Tibial artery (tissue), 4 donors: ENCODE measurements at regions not wholly inside any gene's neighbourhood (a gene's known extent, or its start where the extent isn't known, plus 50 kb on each side); places are given as distances from the start of the nearest gene placed in this dataset.

Source experiments
- DNase-seq, 2 donors: peaks; one replicate each; pipeline ENCODE4 v3.0.0-alpha.2; 2019
- H3K27ac ChIP-seq, 2 donors: fragments of 200-600 bp; sonication (generic) in 1 of 2; 1 replicate in 1 of 2; 2 replicates in 1 of 2; pipeline ENCODE4 v1.5.1; 2018 to 2019; ENCODE audit warnings: mild to moderate bottlenecking in 1 of 2
- H3K27me3 ChIP-seq, 2 donors: fragments of 200-600 bp; sonication (generic) in 1 of 2; one replicate each; pipeline versions ENCODE4 v1.5.1 to v1.6.0; 2016 to 2019
- H3K36me3 ChIP-seq, 3 donors: fragments of 200-600 bp; sonication (generic) in 2 of 3; one replicate each; pipeline ENCODE4 v1.5.1; 2016 to 2019; ENCODE audit warnings: mild to moderate bottlenecking in 2 of 3
- H3K4me1 ChIP-seq, 4 donors: fragments of 200-600 bp; sonication (generic) in 2 of 4; 1 replicate in 3 of 4; 2 replicates in 1 of 4; pipeline ENCODE4 v1.5.1; 2016 to 2019
- H3K4me3 ChIP-seq, 2 donors: fragments of 200-600 bp; sonication (generic) in 1 of 2; 1 replicate in 1 of 2; 2 replicates in 1 of 2; pipeline ENCODE4 v1.5.1; 2018 to 2019; ENCODE audit warnings: mild to moderate bottlenecking in 2 of 2
- H3K9me3 ChIP-seq, 3 donors: fragments of 200-600 bp; sonication (generic) in 1 of 3; one replicate each; pipeline ENCODE4 v1.5.1; 2016 to 2019
- intact Hi-C: fragments of 100-400 bp; cut with DNase I; formaldehyde crosslinking; loops from one replicate; pipeline ENCODE4 v1.15.0; 2023; ENCODE audit warnings: low total_unique reads
- TF ChIP-seq, protein P1 (sequence below), 2 experiments: fragments of 200-600 bp in 1 of 2; fragments of 450-650 bp in 1 of 2; IDR thresholded peaks; one replicate each; pipeline ENCODE4 v1.5.1; 2017 to 2019; ENCODE audit warnings: antibody characterized with exemption in 2 of 2, mild to moderate bottlenecking in 1 of 2, moderate library complexity in 1 of 2

DNA sequence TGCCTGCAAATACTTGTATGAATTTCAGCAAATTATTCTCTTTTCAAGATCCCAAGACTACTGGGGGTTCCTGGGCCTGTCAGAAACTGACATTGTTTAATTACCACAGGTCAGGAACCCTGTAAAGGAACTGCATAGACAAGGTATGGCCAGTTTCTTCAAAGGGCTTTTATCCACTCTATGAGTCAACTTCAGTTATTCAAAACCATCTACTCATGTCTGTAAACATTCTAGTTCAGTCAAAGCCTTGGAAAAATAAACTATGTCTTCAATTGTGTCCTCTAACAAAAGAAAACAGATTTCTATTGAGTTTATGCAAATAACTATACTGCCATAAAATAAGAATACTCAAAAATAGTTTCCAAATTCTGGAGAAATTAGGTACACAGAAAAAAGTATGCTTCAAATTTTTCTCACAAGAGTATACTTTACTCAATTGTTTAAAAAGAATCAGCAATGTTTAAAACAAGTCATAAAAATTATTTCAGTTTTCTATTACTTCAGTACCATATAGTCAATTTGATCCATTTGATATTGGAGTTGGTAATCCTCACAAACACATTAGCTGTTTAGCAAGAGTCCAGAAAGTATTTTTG is 486.4 kb upstream of the PCDH20 start:
- H3K9me3 ChIP-seq = no peaks in the 10 kb centered on the region
- intact Hi-C loops = no loop called here
- H3K4me3 ChIP-seq = no peak overlapping the region
- DNase-seq = no peak
- no peaks in the 10 kb centered on the region for H3K4me1 ChIP-seq
- H3K36me3 ChIP-seq = no peaks in the 10 kb centered on the region
- no peak overlapping the region for H3K27ac ChIP-seq
- no peaks in the 10 kb centered on the region for H3K27me3 ChIP-seq
- TF ChIP-seq, protein P1, sequence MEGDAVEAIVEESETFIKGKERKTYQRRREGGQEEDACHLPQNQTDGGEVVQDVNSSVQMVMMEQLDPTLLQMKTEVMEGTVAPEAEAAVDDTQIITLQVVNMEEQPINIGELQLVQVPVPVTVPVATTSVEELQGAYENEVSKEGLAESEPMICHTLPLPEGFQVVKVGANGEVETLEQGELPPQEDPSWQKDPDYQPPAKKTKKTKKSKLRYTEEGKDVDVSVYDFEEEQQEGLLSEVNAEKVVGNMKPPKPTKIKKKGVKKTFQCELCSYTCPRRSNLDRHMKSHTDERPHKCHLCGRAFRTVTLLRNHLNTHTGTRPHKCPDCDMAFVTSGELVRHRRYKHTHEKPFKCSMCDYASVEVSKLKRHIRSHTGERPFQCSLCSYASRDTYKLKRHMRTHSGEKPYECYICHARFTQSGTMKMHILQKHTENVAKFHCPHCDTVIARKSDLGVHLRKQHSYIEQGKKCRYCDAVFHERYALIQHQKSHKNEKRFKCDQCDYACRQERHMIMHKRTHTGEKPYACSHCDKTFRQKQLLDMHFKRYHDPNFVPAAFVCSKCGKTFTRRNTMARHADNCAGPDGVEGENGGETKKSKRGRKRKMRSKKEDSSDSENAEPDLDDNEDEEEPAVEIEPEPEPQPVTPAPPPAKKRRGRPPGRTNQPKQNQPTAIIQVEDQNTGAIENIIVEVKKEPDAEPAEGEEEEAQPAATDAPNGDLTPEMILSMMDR (IDR thresholded peaks at IDR 0.05) = no peak

DNA sequence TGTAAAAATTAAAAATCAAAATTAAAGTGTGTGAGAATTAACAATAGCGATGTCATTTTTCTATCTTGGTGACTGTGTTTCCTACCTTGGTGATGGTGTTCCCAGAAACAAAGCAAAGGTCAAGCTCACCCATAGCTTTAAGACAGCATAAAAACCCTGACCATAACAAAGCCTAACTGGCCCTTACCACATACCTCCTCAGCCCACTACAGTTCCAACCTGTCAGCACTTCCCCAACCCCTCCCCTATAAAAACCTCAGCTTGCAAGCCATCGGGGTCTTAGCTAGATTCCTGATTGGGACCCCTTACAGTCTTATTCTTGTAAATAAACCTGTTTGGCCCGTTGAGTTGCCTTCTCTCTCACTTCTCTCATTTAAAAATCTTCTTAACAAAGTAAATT is 484.4 kb upstream of the PCDH20 start:
- Histone ChIP-seq H3K4me3 (no peak overlapping the region), H3K36me3 (no peaks in the 10 kb centered on the region), H3K27ac (no peak overlapping the region), H3K27me3 (no peaks in the 10 kb centered on the region), H3K4me1 (no peaks in the 10 kb centered on the region), H3K9me3 (no peaks in the 10 kb centered on the region)
- DNase-seq = no peak
- intact Hi-C loops = no loop called here
- TF ChIP-seq, protein P1 (IDR thresholded peaks at IDR 0.05) = no peak

DNA sequence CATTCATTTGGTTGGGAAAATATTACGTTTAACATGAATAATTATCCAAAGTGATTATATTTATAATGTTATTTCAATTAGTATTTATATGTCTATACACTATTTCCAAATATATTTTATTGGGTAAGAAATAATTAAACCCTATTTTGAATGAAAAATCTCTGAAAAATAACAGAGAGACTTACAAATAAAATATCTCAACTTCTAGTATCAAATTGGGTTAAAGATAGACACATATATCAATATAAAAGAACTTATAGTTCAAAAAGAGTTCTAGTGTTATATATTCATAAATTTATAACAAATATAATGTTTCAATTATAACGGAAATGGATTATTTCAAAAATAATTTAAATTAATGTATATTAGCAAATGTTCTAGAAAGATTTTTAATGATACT is 482.6 kb upstream of the PCDH20 start:
- Histone ChIP-seq H3K4me1 (no peaks in the 10 kb centered on the region), H3K27me3 (no peaks in the 10 kb centered on the region), H3K9me3 (no peaks in the 10 kb centered on the region), H3K4me3 (no peak overlapping the region), H3K36me3 (no peaks in the 10 kb centered on the region), H3K27ac (no peak overlapping the region)
- DNase-seq = no peak
- TF ChIP-seq, protein P1 (IDR thresholded peaks at IDR 0.05) = no peak
- intact Hi-C loops = no loop called here

DNA sequence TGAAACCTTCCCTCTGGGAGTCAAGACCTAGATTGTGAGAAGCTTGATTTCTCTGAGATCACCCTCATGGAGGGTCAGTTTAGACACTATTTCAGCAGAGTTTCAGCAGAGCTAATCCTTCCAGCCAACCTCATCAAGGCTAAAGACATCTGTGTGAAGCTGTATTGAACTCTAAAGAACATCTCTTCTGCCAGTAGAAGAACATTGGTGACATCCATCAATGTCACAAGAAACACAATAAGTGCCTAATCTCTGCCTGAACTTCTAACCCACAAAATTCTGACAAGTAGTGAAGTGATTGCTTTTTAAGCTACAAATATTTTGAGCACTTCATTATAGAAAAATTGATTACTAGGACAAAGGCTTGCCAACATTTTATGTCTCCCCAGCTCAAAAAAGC is 475.8 kb upstream of the PCDH20 start:
- Histone ChIP-seq H3K27me3 (no peaks in the 10 kb centered on the region), H3K36me3 (no peaks in the 10 kb centered on the region), H3K4me3 (no peak overlapping the region), H3K27ac (no peak overlapping the region), H3K9me3 (no peaks in the 10 kb centered on the region), H3K4me1 (no peaks in the 10 kb centered on the region)
- intact Hi-C loops = no loop called here
- TF ChIP-seq, protein P1 (IDR thresholded peaks at IDR 0.05) = no peak
- DNase-seq = no peak

DNA sequence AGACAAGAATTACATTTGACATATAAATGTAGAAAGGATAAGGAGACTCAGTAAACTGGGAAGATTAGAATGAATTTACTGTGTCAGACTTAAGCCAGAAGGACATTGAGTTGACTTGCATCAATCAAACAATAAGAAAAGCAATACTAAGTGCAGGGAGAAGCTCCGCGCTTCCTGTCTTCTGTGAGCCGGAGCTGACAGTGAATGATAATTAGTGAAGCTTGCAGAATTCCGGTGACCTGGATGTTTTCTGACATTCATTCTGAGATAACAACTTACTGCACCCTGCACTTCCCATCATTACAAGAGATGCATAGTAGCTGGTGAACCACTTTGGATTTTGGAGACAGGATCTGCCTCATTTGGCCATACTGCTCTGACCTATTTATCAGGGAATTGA is 469.2 kb upstream of the PCDH20 start:
- intact Hi-C loops = no loop called here
- Histone ChIP-seq H3K9me3 (no peaks in the 10 kb centered on the region), H3K4me1 (no peaks in the 10 kb centered on the region), H3K36me3 (no peaks in the 10 kb centered on the region), H3K27ac (no peak overlapping the region), H3K27me3 (no peaks in the 10 kb centered on the region), H3K4me3 (no peak overlapping the region)
- TF ChIP-seq, protein P1 (IDR thresholded peaks at IDR 0.05) = no peak
- DNase-seq = no peak
